H7 (cell line): ENCODE measurements at regions not wholly inside any gene's neighbourhood (a gene's known extent, or its start where the extent isn't known, plus 50 kb on each side); places are given as distances from the start of the nearest gene placed in this dataset.

Source experiments
- DNase-seq: peaks from one replicate; pipeline ENCODE4 v3.0.0; 2012
- H3K27me3 ChIP-seq: 2 replicates; pipeline ENCODE4 v1.6.0; 2011; ENCODE audit warnings: mild to moderate bottlenecking, low read length; ENCODE audit not compliant: control insufficient read depth, insufficient read depth
- H3K36me3 ChIP-seq: replicated peaks from 2 replicates; pipeline ENCODE4 v1.5.1; 2011; ENCODE audit warnings: low read length; ENCODE audit not compliant: control insufficient read depth, insufficient read depth
- H3K4me3 ChIP-seq: 2 replicates; pipeline ENCODE4 v1.5.1; 2011; ENCODE audit warnings: low read depth, mild to moderate bottlenecking, control low read depth, low read length, moderate library complexity; ENCODE audit not compliant: insufficient read depth

GRCh38 chr7:46565253-46566096 lies 644.4 kb upstream of the IGFBP3 start:
- DNase-seq = no peak

GRCh38 chr7:46559194-46559832 lies 638.2 kb upstream of the IGFBP3 start:
- no peak for DNase-seq
- Histone ChIP-seq H3K36me3 (no peaks in the 10 kb centered on the region), H3K4me3 (no peak overlapping the region), H3K27me3 (no peaks in the 10 kb centered on the region)

More at GRCh38 chr7:46565253-46566096, 644.4 kb upstream of the IGFBP3 start:
- no peak overlapping the region for H3K4me3 ChIP-seq
- no peaks in the 10 kb centered on the region for H3K27me3 ChIP-seq
- no peaks in the 10 kb centered on the region for H3K36me3 ChIP-seq

DNA sequence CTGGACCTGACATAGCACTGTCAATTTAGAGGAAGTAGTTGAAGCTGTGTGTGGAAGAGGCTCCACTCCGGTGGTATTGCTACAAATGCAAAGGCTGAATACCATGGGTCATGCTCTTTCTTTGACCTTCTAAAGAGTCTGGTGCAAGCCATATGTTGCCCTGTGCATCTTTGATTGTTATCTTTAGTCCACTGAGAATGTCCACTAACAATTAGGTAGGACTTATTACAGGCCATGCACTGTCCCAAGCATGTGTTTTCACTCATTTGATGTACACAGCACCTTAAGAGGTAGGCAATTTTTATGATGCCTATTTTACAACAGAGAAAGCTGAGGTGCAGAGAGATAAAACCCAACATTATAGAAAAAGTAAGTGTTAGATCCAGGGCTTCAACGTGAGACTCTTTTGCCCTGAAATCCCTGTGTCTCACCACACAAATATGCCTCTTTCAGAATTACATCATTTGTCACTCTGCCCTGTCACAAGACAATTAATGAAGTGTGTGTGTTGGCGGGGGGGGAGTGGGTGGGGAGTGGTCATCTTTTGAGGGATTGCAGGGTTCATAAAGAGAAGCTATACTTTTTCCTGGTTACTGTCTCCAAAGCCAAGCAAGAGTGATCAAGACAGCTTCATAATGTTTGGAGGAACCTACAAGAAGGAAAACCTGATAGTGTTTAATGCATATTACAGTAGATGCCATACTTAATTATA lies 637.6 kb upstream of the IGFBP3 start:
- DNase-seq = no peak
- no peaks in the 10 kb centered on the region for H3K36me3 ChIP-seq
- H3K27me3 ChIP-seq = no peaks in the 10 kb centered on the region
- no peak overlapping the region for H3K4me3 ChIP-seq

GRCh38 chr7:46557781-46558180 lies 636.7 kb upstream of the IGFBP3 start:
- H3K27me3 ChIP-seq = no peaks in the 10 kb centered on the region
- DNase-seq = no peak
- H3K4me3 ChIP-seq = no peak overlapping the region
- H3K36me3 ChIP-seq = no peaks in the 10 kb centered on the region

DNA sequence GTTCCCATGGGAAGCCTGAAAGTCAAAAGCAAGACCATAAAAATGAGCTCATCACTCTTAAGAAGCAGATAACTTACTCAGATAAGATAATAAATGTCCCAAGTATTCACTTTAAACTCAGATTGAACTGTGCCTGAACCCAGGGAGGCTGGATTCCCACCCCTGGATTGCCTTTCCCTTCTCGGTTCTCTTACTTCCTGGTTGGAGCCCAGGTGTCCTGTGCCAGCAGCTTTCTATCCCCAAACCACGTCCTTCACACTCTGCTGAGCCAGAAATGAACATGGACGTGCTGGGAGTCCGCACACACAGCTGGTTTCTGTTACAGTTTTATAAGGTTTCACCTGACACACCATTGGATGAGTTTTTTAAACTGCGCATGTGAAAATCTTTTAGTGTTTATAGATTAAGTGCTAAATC lies 636.2 kb upstream of the IGFBP3 start:
- DNase-seq = no peak
- H3K4me3 ChIP-seq = no peak overlapping the region
- H3K27me3 ChIP-seq = no peaks in the 10 kb centered on the region
- no peaks in the 10 kb centered on the region for H3K36me3 ChIP-seq

DNA sequence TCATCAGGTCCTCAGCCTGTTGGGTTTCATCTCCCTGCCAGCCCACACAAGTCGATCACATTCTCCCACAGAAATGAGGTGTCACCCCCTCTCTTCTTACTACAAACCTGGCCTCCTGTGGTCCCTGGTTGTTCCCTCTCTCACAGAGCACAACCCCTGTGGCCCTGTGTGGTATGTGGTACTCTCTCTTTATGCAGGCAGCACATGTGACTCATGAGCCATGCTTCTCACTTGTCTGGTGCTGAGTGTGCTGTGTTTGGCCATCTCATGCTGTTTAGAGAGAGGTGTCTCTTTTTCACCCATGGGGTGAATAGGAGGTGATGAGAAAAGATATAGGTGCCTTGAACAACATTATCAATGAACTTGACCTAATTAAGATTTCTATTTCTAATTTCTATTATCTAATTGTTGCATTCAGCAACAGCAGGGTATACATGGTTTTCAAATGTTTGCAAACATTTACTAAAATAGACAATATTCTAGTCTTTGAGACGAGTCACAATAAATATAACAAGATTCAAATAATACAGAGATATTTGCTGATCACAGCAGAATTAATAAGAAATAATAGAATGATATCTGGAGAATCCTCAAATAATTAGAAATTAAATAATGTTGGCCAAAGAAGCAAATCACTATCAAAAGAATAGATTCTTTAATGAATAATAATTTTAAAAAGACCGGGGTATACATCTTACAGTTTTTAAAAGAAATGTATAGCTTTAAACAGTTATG lies 633.8 kb upstream of the IGFBP3 start:
- H3K27me3 ChIP-seq = no peaks in the 10 kb centered on the region
- H3K36me3 ChIP-seq = no peaks in the 10 kb centered on the region
- H3K4me3 ChIP-seq = no peak overlapping the region
- DNase-seq = no peak

DNA sequence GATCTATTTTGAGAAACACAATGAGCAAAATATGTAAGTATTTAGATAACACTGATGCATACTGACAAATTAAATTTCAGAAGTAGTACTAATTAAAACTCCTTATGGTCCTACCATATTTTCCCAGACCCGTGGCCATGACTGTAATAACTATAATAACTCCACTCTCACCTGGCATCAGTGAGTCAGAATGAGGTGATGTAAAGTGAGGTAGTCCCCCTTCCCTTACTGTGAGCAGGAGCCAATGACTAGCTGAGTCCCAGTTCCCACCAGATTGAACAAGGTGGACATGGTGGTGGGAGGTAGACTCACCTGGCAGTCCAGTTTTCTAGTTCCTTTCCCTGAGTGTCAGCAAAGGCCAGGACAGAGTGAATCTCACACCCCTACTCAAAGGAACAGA lies 630.5 kb upstream of the IGFBP3 start:
- DNase-seq = no peak
- no peaks in the 10 kb centered on the region for H3K36me3 ChIP-seq
- no peak overlapping the region for H3K4me3 ChIP-seq
- no peaks in the 10 kb centered on the region for H3K27me3 ChIP-seq

GRCh38 chr7:46550864-46551263 lies 629.8 kb upstream of the IGFBP3 start:
- H3K27me3 ChIP-seq = no peaks in the 10 kb centered on the region
- no peaks in the 10 kb centered on the region for H3K36me3 ChIP-seq
- no peak for DNase-seq
- no peak overlapping the region for H3K4me3 ChIP-seq

DNA sequence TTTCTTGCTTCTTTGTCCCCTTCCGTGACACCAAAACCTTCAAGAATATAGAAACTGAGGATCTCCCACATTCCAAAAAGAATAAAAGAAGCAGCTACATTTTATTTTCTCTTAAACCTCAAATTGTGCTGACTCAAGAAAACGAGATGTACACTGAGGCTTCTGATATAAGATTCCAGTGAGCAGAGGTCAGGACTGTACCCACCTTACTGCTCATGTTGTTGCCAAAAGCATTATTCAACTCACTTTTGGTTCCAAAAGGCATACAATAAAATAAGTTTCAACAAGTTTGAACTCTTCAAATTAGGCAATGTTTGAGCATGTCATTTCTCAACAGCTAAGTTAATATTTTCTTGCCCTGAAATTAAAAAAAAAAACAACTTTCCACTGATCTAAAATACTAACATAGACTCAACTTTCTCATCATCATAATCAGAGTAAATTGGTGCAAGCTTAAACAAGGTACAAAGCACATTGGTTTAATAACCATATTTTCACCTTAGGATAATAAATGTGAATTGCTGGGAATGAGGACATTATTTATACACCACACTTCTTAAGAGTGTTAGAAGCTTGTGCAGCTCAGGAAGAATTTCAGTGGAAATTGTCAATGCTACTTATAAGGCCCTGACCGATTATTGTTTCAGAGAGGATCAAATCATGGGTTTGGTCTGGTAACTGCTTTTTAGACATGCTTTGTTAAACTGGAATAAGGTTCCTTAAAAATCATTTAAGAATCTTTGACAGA lies 629.0 kb upstream of the IGFBP3 start:
- Histone ChIP-seq H3K4me3 (no peak overlapping the region), H3K36me3 (no peaks in the 10 kb centered on the region), H3K27me3 (no peaks in the 10 kb centered on the region)
- no peak for DNase-seq

DNA sequence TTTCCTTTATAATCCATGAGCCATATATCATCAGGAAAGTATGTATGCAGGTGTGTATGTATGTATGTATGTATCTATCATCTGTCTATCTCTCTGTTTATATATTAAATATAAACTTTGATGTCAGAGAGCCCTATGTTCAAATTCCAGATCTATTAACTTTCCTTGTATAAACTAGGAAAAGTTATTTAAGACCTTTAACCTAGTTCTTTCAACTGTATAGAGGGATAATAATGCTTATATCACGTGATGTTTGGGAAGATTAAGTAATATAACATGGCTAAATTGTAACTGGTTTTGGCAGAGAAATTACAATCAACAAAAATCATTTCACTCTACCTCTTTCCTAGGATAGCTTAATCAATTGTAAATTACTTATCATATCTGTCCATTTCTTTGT lies 628.3 kb upstream of the IGFBP3 start:
- no peak overlapping the region for H3K4me3 ChIP-seq
- no peak for DNase-seq
- H3K27me3 ChIP-seq = no peaks in the 10 kb centered on the region
- H3K36me3 ChIP-seq = no peaks in the 10 kb centered on the region

- Histone ChIP-seq H3K27me3 (no peaks in the 10 kb centered on the region), H3K4me3 (no peak overlapping the region), H3K36me3 (no peaks in the 10 kb centered on the region)
- DNase-seq = no peak
Measured at GRCh38 chr7:46547044-46547443, 626.0 kb upstream of the IGFBP3 start.

GRCh38 chr7:46545790-46546189 lies 624.7 kb upstream of the IGFBP3 start:
- Histone ChIP-seq H3K27me3 (no peaks in the 10 kb centered on the region), H3K36me3 (no peaks in the 10 kb centered on the region), H3K4me3 (no peak overlapping the region)
- DNase-seq = no peak

GRCh38 chr7:46544396-46545008 lies 623.4 kb upstream of the IGFBP3 start:
- Histone ChIP-seq H3K27me3 (no peaks in the 10 kb centered on the region), H3K36me3 (no peaks in the 10 kb centered on the region), H3K4me3 (no peak overlapping the region)
- no peak for DNase-seq
